K562 (cell line): ENCODE measurements at regions not wholly inside any gene's neighbourhood (a gene's known extent, or its start where the extent isn't known, plus 50 kb on each side); places are given as distances from the start of the nearest gene placed in this dataset.

Source experiments
- ATAC-seq: fragments of 200-7000 bp; cut with Tn5 transposase; 3 replicates; pipeline ENCODE4 v1.9.1; 2020; ENCODE audit warnings: moderate library complexity
- BruUV-seq: library from RNA; stranded (reverse); fragments of 400-500 nt; replicated peaks from 2 replicates; lab custom pipeline; 2021; lab: Mats Ljungman, UMichigan
- CTCF ChIA-PET: fragments of 300-600 bp; formaldehyde crosslinking; extraction: SDS; loops from one replicate; lab custom pipeline; 2021; ENCODE audit warnings: low intra/inter-chr PET ratio; lab: Yijun Ruan, JAX
- POLR2A ChIA-PET: fragments of 300-600, 350-650 bp; sonication (Branson Sonifier 250); formaldehyde crosslinking; extraction: SDS; loops from one replicate; lab custom pipeline; 2021; ENCODE audit warnings: antibody characterized with exemption, inconsistent platforms; lab: Yijun Ruan, JAX
- DNase-seq, 4 experiments: peaks; one replicate each; pipeline versions ENCODE4 v3.0.0 to v3.0.0-alpha.2; 2011 to 2018; ENCODE audit warnings: low spot score in 3 of 4, mixed read lengths in 3 of 4; ENCODE audit errors: extremely low read depth in 1 of 4
- FAIRE-seq: peaks from 2 replicates; lab custom pipeline; 2011; peaks lifted over from hg19 to GRCh38; lab: Jason Lieb, UNC
- H2AFZ ChIP-seq: 2 replicates; pipeline ENCODE4 v1.6.0; 2011; ENCODE audit warnings: low read depth, low read length, control low read depth, inconsistent platforms
- H3K27ac ChIP-seq: fragments of 200-600 bp; 3 replicates; pipeline ENCODE4 v1.8.0; 2011; ENCODE audit warnings: low read depth, mild to moderate bottlenecking, control low read depth, inconsistent platforms, low read length, moderate library complexity, mixed read lengths; ENCODE audit errors: extremely low read depth
- H3K27me3 ChIP-seq, 2 experiments: fragments of 300-600 bp in 1 of 2; 2 replicates in 1 of 2; 3 replicates in 1 of 2; pipeline versions ENCODE4 v1.6.0 to v1.8.0; 2011; ENCODE audit warnings: inconsistent platforms in 2 of 2, low read length in 2 of 2, mild to moderate bottlenecking in 1 of 2, mixed read lengths in 1 of 2, moderate library complexity in 1 of 2; ENCODE audit not compliant: control insufficient read depth in 2 of 2, insufficient read depth in 2 of 2
- H3K36me3 ChIP-seq: fragments of 300-600 bp; 3 replicates; pipeline ENCODE4 v1.8.0; 2011; ENCODE audit warnings: mild to moderate bottlenecking, low read length, inconsistent platforms; ENCODE audit not compliant: control insufficient read depth, insufficient read depth
- H3K4me1 ChIP-seq, 2 experiments: fragments of 200-600 bp in 1 of 2; replicated peaks in 1 of 2; 2 replicates in 1 of 2; 3 replicates in 1 of 2; pipeline versions ENCODE4 v1.5.1 to v1.8.0; 2011; ENCODE audit warnings: inconsistent platforms in 2 of 2, low read length in 2 of 2, mild to moderate bottlenecking in 1 of 2, mixed read lengths in 1 of 2, moderate library complexity in 1 of 2; ENCODE audit not compliant: control insufficient read depth in 2 of 2, insufficient read depth in 2 of 2
- H3K4me2 ChIP-seq: 2 replicates; pipeline ENCODE4 v1.6.1; 2011; ENCODE audit warnings: low read length, control low read depth, inconsistent platforms, mixed read lengths; ENCODE audit not compliant: insufficient read depth
- H3K4me3 ChIP-seq: fragments of 200-600 bp; sonication (generic), shearing (Covaris generic); 2 replicates; pipeline ENCODE4 v1.5.1; 2016; ENCODE audit warnings: control low read depth, inconsistent platforms
- H3K79me2 ChIP-seq: fragments of 200-600 bp; 3 replicates; pipeline ENCODE4 v1.8.0; 2011; ENCODE audit warnings: low read length, inconsistent platforms; ENCODE audit not compliant: control insufficient read depth, insufficient read depth
- H3K9ac ChIP-seq, 2 experiments: 2 replicates each; pipeline versions ENCODE4 v1.6.0 to v1.6.1; 2011; ENCODE audit warnings: low read depth in 2 of 2, low read length in 2 of 2, control low read depth in 1 of 2, inconsistent platforms in 1 of 2, mild to moderate bottlenecking in 1 of 2, mixed read lengths in 1 of 2; ENCODE audit not compliant: insufficient read depth in 1 of 2
- H3K9me1 ChIP-seq: one replicate; pipeline ENCODE4 v1.6.0; 2011; ENCODE audit warnings: inconsistent platforms, mild to moderate bottlenecking, low read length, moderate library complexity; ENCODE audit not compliant: control insufficient read depth, insufficient read depth
- H3K9me3 ChIP-seq: replicated peaks from 2 replicates; pipeline ENCODE4 v1.5.1; 2011; ENCODE audit warnings: low read depth, low read length, inconsistent platforms; ENCODE audit not compliant: control insufficient read depth, insufficient read depth
- H4K20me1 ChIP-seq: replicated peaks from 2 replicates; pipeline ENCODE4 v1.6.1; 2011; ENCODE audit warnings: low read length, inconsistent platforms, mixed read lengths; ENCODE audit not compliant: control insufficient read depth, insufficient read depth
- HMG20B ChIP-seq: fragments of 250-450 bp; sonication (Bioruptor Pico); IDR thresholded peaks from 2 replicates; pipeline ENCODE4 v1.5.0; 2021; ENCODE audit warnings: mild to moderate bottlenecking
- WGBS: fragments of 100-300 bp; shearing (Covaris generic); methylation state at CpG from one replicate; pipeline ENCODE4 v1.1.6; 2016; ENCODE audit warnings: low coverage, mixed read lengths; ENCODE audit not compliant: insufficient coverage; ENCODE audit errors: missing lambda C conversion rate; 5-methylcytosine and 5-hydroxymethylcytosine counted together
- in situ Hi-C: fragments of 300-500 bp; cut with MboI; formaldehyde crosslinking; loops from 4 replicates; pipeline ENCODE4 v1.15.0; 2018; ENCODE audit warnings: inconsistent platforms, mixed read lengths
- intact Hi-C: fragments of 100-400 bp; cut with micrococcal nuclease; formaldehyde crosslinking; loops from 2 replicates; pipeline ENCODE4 v1.14.2; 2022
- TF ChIP-seq, protein P1 (sequence below): fragments of 250-450 bp; sonication (Bioruptor Pico); IDR thresholded peaks from 2 replicates; pipeline ENCODE4 v1.4.0; 2020; ENCODE audit warnings: borderline replicate concordance

DNA sequence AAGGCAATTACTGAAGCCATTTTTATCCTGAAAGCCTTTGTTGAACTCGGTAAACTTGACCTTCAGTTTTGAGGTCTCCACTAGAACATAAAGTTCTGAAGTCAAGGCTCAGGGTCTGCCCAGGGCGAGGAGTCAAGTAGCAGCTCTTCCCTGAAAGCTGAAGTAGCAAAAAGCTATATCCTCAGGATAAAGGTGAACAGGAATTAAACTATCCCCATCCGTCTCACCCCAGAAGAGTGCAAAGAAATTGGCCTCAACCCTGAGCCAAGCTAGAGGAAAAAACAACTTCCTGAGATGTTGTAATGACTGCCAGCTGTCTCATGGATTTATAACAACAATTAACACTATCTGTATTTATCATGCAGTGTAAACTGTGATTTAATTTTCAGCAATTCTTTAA is 590.8 kb downstream of the SPRY1 start (continued):
- TF ChIP-seq, protein P1, sequence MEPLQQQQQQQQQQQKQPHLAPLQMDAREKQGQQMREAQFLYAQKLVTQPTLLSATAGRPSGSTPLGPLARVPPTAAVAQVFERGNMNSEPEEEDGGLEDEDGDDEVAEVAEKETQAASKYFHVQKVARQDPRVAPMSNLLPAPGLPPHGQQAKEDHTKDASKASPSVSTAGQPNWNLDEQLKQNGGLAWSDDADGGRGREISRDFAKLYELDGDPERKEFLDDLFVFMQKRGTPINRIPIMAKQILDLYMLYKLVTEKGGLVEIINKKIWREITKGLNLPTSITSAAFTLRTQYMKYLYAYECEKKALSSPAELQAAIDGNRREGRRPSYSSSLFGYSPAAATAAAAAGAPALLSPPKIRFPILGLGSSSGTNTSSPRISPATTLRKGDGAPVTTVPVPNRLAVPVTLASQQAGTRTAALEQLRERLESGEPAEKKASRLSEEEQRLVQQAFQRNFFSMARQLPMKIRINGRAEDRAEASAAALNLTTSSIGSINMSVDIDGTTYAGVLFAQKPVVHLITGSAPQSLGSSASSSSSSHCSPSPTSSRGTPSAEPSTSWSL (CRISPR knock-in tag) = no peak
- TF ChIP-seq, all 486 proteins: peak for 0

DNA sequence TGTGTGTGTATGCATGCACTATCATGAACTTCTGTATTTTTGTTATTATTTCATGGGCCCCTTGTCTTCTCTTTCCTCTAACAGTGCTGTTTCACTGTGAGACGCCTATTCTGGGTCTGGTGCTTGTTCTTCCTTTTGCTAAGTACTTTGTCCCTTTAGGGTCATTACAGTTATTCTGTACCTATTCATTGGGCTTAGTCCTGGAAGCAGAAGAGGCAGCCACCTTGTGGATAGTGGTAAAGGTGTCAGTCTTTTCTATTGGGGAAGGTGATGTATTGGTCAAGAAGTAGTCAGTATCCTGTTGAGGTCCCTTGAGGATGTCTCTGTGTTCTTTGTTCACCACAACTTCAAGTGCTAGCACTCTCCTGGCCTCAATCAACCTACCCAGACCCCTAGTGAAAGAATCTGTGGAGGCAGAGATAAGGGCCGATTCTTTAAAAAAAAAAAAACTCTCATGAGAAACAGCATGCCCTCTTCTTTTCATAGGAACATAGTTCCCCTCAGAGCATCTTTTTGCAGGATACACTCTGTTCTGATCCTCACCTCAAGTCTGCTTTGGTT is 593.8 kb downstream of the SPRY1 start:
- no peaks in the 10 kb centered on the region for H3K4me1 ChIP-seq
- no peak for DNase-seq
- H4K20me1 ChIP-seq = no peaks in the 10 kb centered on the region
- 0% methylated on average over 2 of the region's 2 CpGs for WGBS
- TF ChIP-seq HMG20B (CRISPR knock-in tag) = no peak
- H3K4me3 ChIP-seq = no peak overlapping the region
- H3K4me2 ChIP-seq = no peak overlapping the region
- H3K27me3 ChIP-seq = no peaks in the 10 kb centered on the region
- ATAC-seq = no peak
- no TSS peak for BruUV-seq
- intact Hi-C loops = no loop called here
- CTCF ChIA-PET = no interaction called here
- no peak overlapping the region for H2AFZ ChIP-seq
- H3K9me1 ChIP-seq = no peaks in the 10 kb centered on the region
- no peak overlapping the region for H3K27ac ChIP-seq
- H3K36me3 ChIP-seq = no peaks in the 10 kb centered on the region
- no peak for FAIRE-seq
- POLR2A ChIA-PET = no interaction called here
- no peaks in the 10 kb centered on the region for H3K79me2 ChIP-seq
- H3K9me3 ChIP-seq = no peaks in the 10 kb centered on the region
- in situ Hi-C loops = no loop called here
- no peak overlapping the region for H3K9ac ChIP-seq
